ENCODE measurements at regions not wholly inside any gene's neighbourhood (a gene's known extent, or its start where the extent isn't known, plus 50 kb on each side); places are given as distances from the start of the nearest gene placed in this dataset.

GRCh38 chrX:102029026-102029425, 96.5 kb upstream of the TCEAL2 start (continued):
- TF ChIP-seq REST (IDR thresholded peaks at IDR 0.05; ENCODE audit: low read depth, low read length) (no peak), JUND (IDR thresholded peaks at IDR 0.05) (no peak), ELF1 (IDR thresholded peaks at IDR 0.05) (no peak), POLR2AphosphoS5 (IDR thresholded peaks at IDR 0.05; ENCODE audit: low read depth, low read length) (no peak)

GRCh38 chrX:102018208-102018607, 86.4 kb upstream of the ZMAT1 start:
- POLR2A ChIA-PET = no interaction called here

More at GRCh38 chrX:102018208-102018607, 86.4 kb upstream of the ZMAT1 start:
- 0% methylated on average over 4 of the region's 4 CpGs for WGBS (ENCODE audit: low lambda C conversion rate)
- Histone ChIP-seq H3K9me2 (no peaks in the 10 kb centered on the region), H3K4me2 (no peak overlapping the region), H3K27ac (ENCODE audit: low read depth in 2 of 2, low read length in 1 of 2) (no peak overlapping the region), H3K27me3 (ENCODE audit: insufficient read depth) (no peaks in the 10 kb centered on the region), H3K79me2 (ENCODE audit: insufficient read depth) (no peaks in the 10 kb centered on the region), H3K4me1 (ENCODE audit: control insufficient read depth in 1 of 2, insufficient read depth in 2 of 2, low read depth in 1 of 2, low read length in 1 of 2) (no peaks in the 10 kb centered on the region), H2AFZ (ENCODE audit: low read depth) (no peak overlapping the region), H3K9ac (no peak overlapping the region), H3K9me3 (no peaks in the 10 kb centered on the region), H3F3A (replicated peaks; ENCODE audit: insufficient read depth) (no peaks in the 10 kb centered on the region), H3K36me3 (replicated peaks in 1 of 2; ENCODE audit: control insufficient read depth in 1 of 2, insufficient read depth in 2 of 2, low read length in 1 of 2) (no peaks in the 10 kb centered on the region), H3K4me3 (ENCODE audit: low read depth in 2 of 2, low read length in 1 of 2) (no peak overlapping the region), H4K20me1 (ENCODE audit: insufficient read depth) (no peaks in the 10 kb centered on the region)
- CTCF ChIA-PET = no interaction called here
- TF ChIP-seq NFIC (IDR thresholded peaks at IDR 0.05; ENCODE audit: borderline replicate concordance) (no peak), FOXM1 (IDR thresholded peaks at IDR 0.05; ENCODE audit: low read depth) (no peak), JUND (IDR thresholded peaks at IDR 0.05) (no peak), GABPA (IDR thresholded peaks at IDR 0.05; ENCODE audit: low read depth) (no peak), USF2 (IDR thresholded peaks at IDR 0.05; ENCODE audit: borderline replicate concordance, low read depth, low read length) (no peak), RFX5 (IDR thresholded peaks at IDR 0.05; ENCODE audit: low read length) (no peak), IRF3 (IDR thresholded peaks at IDR 0.05; ENCODE audit: low read depth, low read length) (no peak), MEF2A (IDR thresholded peaks at IDR 0.05; ENCODE audit: borderline replicate concordance, low read depth) (no peak), SMC3 (IDR thresholded peaks at IDR 0.05; ENCODE audit: low read depth, low read length) (no peak), TAF1 (IDR thresholded peaks at IDR 0.05; ENCODE audit: borderline replicate concordance, low read depth, low read length) (no peak), USF1 (IDR thresholded peaks at IDR 0.05; ENCODE audit: borderline replicate concordance, low read depth) (no peak), FOXJ3 (CRISPR knock-in tag; IDR thresholded peaks at IDR 0.05) (no peak), TCF12 (IDR thresholded peaks at IDR 0.05) (no peak), PBX3 (IDR thresholded peaks at IDR 0.05) (no peak), YY1 (IDR thresholded peaks at IDR 0.05; ENCODE audit: low read depth) (no peak)
- DNase-seq = no peak

Measured in SK-N-SH (cell line).